H1 (cell line): ENCODE measurements at regions not wholly inside any gene's neighbourhood (a gene's known extent, or its start where the extent isn't known, plus 50 kb on each side); places are given as distances from the start of the nearest gene placed in this dataset.

ENCODE experiments used
- CTCF ChIA-PET: fragments of 300-600 bp; sonication (Branson Sonifier 250); formaldehyde crosslinking; loops from one replicate; lab custom pipeline; 2021; ENCODE audit not compliant: partially characterized antibody; lab: Charles Lee
- POLR2A ChIA-PET: fragments of 300-600 bp; sonication (Branson Sonifier 250); formaldehyde crosslinking; loops from one replicate; lab custom pipeline; 2021; ENCODE audit warnings: inconsistent platforms; ENCODE audit not compliant: partially characterized antibody; lab: Charles Lee
- DNase-seq, 2 experiments: peaks; one replicate each; pipeline versions ENCODE4 v3.0.0 to v3.0.0-alpha.2; 2010 to 2022; ENCODE audit warnings: low spot score in 2 of 2, low read depth in 1 of 2, mixed read lengths in 1 of 2
- FAIRE-seq: peaks from 2 replicates; lab custom pipeline; 2011; peaks lifted over from hg19 to GRCh38; lab: Jason Lieb, UNC
- H2AFZ ChIP-seq: 2 replicates; pipeline ENCODE4 v1.8.1; 2012; ENCODE audit warnings: low read length, inconsistent platforms
- H2AK5ac ChIP-seq: 2 replicates; pipeline ENCODE4 v1.6.1; 2013; ENCODE audit warnings: low read depth, low read length
- H2BK120ac ChIP-seq: replicated peaks from 2 replicates; pipeline ENCODE3; 2013; ENCODE audit warnings: low read depth, low read length, inconsistent platforms
- H2BK12ac ChIP-seq: 2 replicates; pipeline ENCODE4 v1.6.1; 2013; ENCODE audit warnings: low read depth, low read length
- H2BK15ac ChIP-seq: 2 replicates; pipeline ENCODE4 v1.6.1; 2013; ENCODE audit warnings: low read length
- H2BK20ac ChIP-seq: 2 replicates; pipeline ENCODE4 v1.6.1; 2013; ENCODE audit warnings: low read length
- H2BK5ac ChIP-seq: 2 replicates; pipeline ENCODE4 v1.6.1; 2013; ENCODE audit warnings: low read depth, low read length
- H3K14ac ChIP-seq: 2 replicates; pipeline ENCODE4 v1.6.1; 2013; ENCODE audit warnings: inconsistent platforms; ENCODE audit not compliant: insufficient read length
- H3K18ac ChIP-seq: 2 replicates; pipeline ENCODE4 v1.6.1; 2013; ENCODE audit warnings: low read length; ENCODE audit errors: extremely low read depth
- H3K23ac ChIP-seq: 2 replicates; pipeline ENCODE4 v1.6.1; 2013; ENCODE audit warnings: inconsistent platforms; ENCODE audit not compliant: insufficient read length
- H3K23me2 ChIP-seq: 2 replicates; pipeline ENCODE4 v1.6.1; 2013; ENCODE audit warnings: low read depth, low read length
- H3K27ac ChIP-seq: 2 replicates; pipeline ENCODE4 v1.6.1; 2011; ENCODE audit warnings: low read depth, low read length, inconsistent platforms
- H3K27me3 ChIP-seq, 4 experiments: replicated peaks in 1 of 4; 1 replicate in 1 of 4; 2 replicates in 3 of 4; pipeline versions ENCODE4 v1.6.1 to v1.8.1; 2011 to 2013; ENCODE audit warnings: low read length in 3 of 4, mild to moderate bottlenecking in 3 of 4, inconsistent platforms in 2 of 4, mixed read lengths in 2 of 4, moderate library complexity in 1 of 4; ENCODE audit not compliant: control insufficient read depth in 3 of 4, insufficient read depth in 3 of 4; ENCODE audit errors: extremely low read depth in 1 of 4
- H3K36me3 ChIP-seq, 4 experiments: 2 replicates each; pipeline versions ENCODE4 v1.6.1 to v1.8.1; 2011 to 2013; ENCODE audit warnings: mild to moderate bottlenecking in 4 of 4, low read length in 3 of 4, moderate library complexity in 2 of 4, control low read depth in 1 of 4, inconsistent platforms in 1 of 4; ENCODE audit not compliant: insufficient read depth in 4 of 4, control insufficient read depth in 2 of 4
- H3K4ac ChIP-seq: replicated peaks from 2 replicates; pipeline ENCODE3; 2013; ENCODE audit warnings: low read length, low read depth, mixed read lengths, inconsistent platforms; ENCODE audit not compliant: insufficient read length
- H3K4me1 ChIP-seq, 4 experiments: replicated peaks in 1 of 4; 1 replicate in 1 of 4; 2 replicates in 3 of 4; pipeline versions ENCODE4 v1.6.1 to v1.8.1; 2011 to 2013; ENCODE audit warnings: low read length in 3 of 4, inconsistent platforms in 2 of 4, mixed read lengths in 1 of 4; ENCODE audit not compliant: insufficient read depth in 4 of 4, control insufficient read depth in 3 of 4
- H3K4me2 ChIP-seq, 2 experiments: 2 replicates each; pipeline versions ENCODE4 v1.6.1 to v1.8.1; 2011 to 2013; ENCODE audit warnings: low read depth in 2 of 2, low read length in 2 of 2, control low read depth in 1 of 2, inconsistent platforms in 1 of 2, mild to moderate bottlenecking in 1 of 2; ENCODE audit not compliant: insufficient read depth in 1 of 2
- H3K4me3 ChIP-seq, 4 experiments: fragments of 200-600, 300-600 bp in 1 of 4; sonication (generic), shearing (Covaris generic), sonication (Bioruptor Twin) in 1 of 4; 2 replicates each; pipeline versions ENCODE4 v1.5.1 to v1.8.1; 2011 to 2016; ENCODE audit warnings: low read length in 4 of 4, low read depth in 3 of 4, control low read depth in 2 of 4, inconsistent platforms in 2 of 4, mild to moderate bottlenecking in 2 of 4, mixed read lengths in 1 of 4, moderate library complexity in 1 of 4; ENCODE audit not compliant: insufficient read depth in 2 of 4; ENCODE audit errors: extremely low read depth in 1 of 4
- H3K56ac ChIP-seq: replicated peaks from 2 replicates; pipeline ENCODE3; 2013; ENCODE audit warnings: low read depth, mild to moderate bottlenecking, mixed read lengths, low read length, inconsistent platforms; ENCODE audit not compliant: insufficient read length
- H3K79me1 ChIP-seq: 2 replicates; pipeline ENCODE4 v1.6.1; 2013; ENCODE audit warnings: low read depth, low read length, control low read depth
- H3K79me2 ChIP-seq, 2 experiments: 2 replicates each; pipeline versions ENCODE4 v1.6.1 to v1.8.1; 2012 to 2013; ENCODE audit warnings: low read length in 2 of 2, mild to moderate bottlenecking in 2 of 2, inconsistent platforms in 1 of 2; ENCODE audit not compliant: insufficient read depth in 2 of 2, control insufficient read depth in 1 of 2
- H3K9ac ChIP-seq, 4 experiments: replicated peaks in 1 of 4; 1 replicate in 1 of 4; 2 replicates in 3 of 4; pipeline versions ENCODE4 v1.6.1 to v1.8.1; 2011 to 2013; ENCODE audit warnings: low read depth in 3 of 4, low read length in 3 of 4, control low read depth in 2 of 4, mild to moderate bottlenecking in 2 of 4, moderate library complexity in 2 of 4, inconsistent platforms in 1 of 4; ENCODE audit errors: extremely low read depth in 1 of 4
- H3K9me3 ChIP-seq, 2 experiments: 2 replicates each; pipeline versions ENCODE4 v1.6.1 to v1.8.1; 2012 to 2013; ENCODE audit warnings: mild to moderate bottlenecking in 2 of 2, moderate library complexity in 2 of 2, control low read depth in 1 of 2, inconsistent platforms in 1 of 2, low read depth in 1 of 2, low read length in 1 of 2, mixed read lengths in 1 of 2; ENCODE audit not compliant: insufficient read depth in 2 of 2
- H4K20me1 ChIP-seq, 2 experiments: replicated peaks in 1 of 2; 2 replicates each; pipeline versions ENCODE3 to v1.8.1; 2011 to 2013; ENCODE audit warnings: inconsistent platforms in 2 of 2, low read length in 2 of 2, mild to moderate bottlenecking in 1 of 2; ENCODE audit not compliant: insufficient read depth in 2 of 2, control insufficient read depth in 1 of 2
- H4K5ac ChIP-seq: 2 replicates; pipeline ENCODE4 v1.6.1; 2013; ENCODE audit warnings: low read length, low read depth, mixed read lengths, inconsistent platforms; ENCODE audit not compliant: insufficient read length
- H4K8ac ChIP-seq: 2 replicates; pipeline ENCODE4 v1.8.0; 2013; ENCODE audit warnings: mild to moderate bottlenecking, moderate library complexity, low read length, inconsistent platforms; ENCODE audit not compliant: insufficient read depth; ENCODE audit errors: extremely low read depth
- H4K91ac ChIP-seq: replicated peaks from 2 replicates; pipeline ENCODE3; 2013; ENCODE audit warnings: low read length, mixed read lengths, inconsistent platforms; ENCODE audit not compliant: insufficient read length
- BCL11A ChIP-seq, 2 experiments: IDR thresholded peaks; one replicate each; pipeline ENCODE4 v1.6.1; 2011; ENCODE audit warnings: low read depth in 2 of 2, low read length in 2 of 2, mild to moderate bottlenecking in 2 of 2
- CHD1 ChIP-seq: IDR thresholded peaks from 2 replicates; pipeline ENCODE4 v1.6.1; 2012; ENCODE audit warnings: low read depth, low read length, improper control_type of control experiment
- E2F6 ChIP-seq: IDR thresholded peaks from 2 replicates; pipeline ENCODE4 v1.6.1; 2012; ENCODE audit warnings: inconsistent platforms
- FOSL1 ChIP-seq: IDR thresholded peaks from 2 replicates; pipeline ENCODE4 v1.6.1; 2011; ENCODE audit warnings: mild to moderate bottlenecking, low read depth, low read length, moderate library complexity; ENCODE audit not compliant: insufficient read depth
- JUND ChIP-seq: IDR thresholded peaks from 2 replicates; pipeline ENCODE4 v1.6.1; 2011; ENCODE audit warnings: mild to moderate bottlenecking, improper control_type of control experiment, low read length
- KDM4A ChIP-seq: IDR thresholded peaks from one replicate; pipeline ENCODE4 v1.7.1; 2012; ENCODE audit warnings: low read depth, mild to moderate bottlenecking, moderate library complexity, low read length, inconsistent platforms; ENCODE audit not compliant: severe bottlenecking
- MAFK ChIP-seq: IDR thresholded peaks from 2 replicates; pipeline ENCODE4 v1.6.1; 2012; ENCODE audit warnings: low read depth, mild to moderate bottlenecking, improper control_type of control experiment, low read length
- NRF1 ChIP-seq: IDR thresholded peaks from 2 replicates; pipeline ENCODE4 v1.6.1; 2011; ENCODE audit warnings: mild to moderate bottlenecking, low read depth, low read length, improper control_type of control experiment
- PHF8 ChIP-seq: fragments of 200-600 bp; sonication (generic); conservative IDR thresholded peaks from 2 replicates; pipeline ENCODE4 v1.7.1; 2012; ENCODE audit warnings: low read depth, mild to moderate bottlenecking, inconsistent platforms, low read length, moderate library complexity
- POLR2A ChIP-seq, 2 experiments: IDR thresholded peaks; 1 replicate in 1 of 2; 2 replicates in 1 of 2; pipeline ENCODE4 v1.6.1; 2011; ENCODE audit warnings: low read depth in 2 of 2, low read length in 2 of 2, mild to moderate bottlenecking in 2 of 2; ENCODE audit errors: control extremely low read depth in 1 of 2
- SIX5 ChIP-seq: IDR thresholded peaks from 2 replicates; pipeline ENCODE4 v1.6.1; 2011; ENCODE audit warnings: mild to moderate bottlenecking, low read depth, low read length
- SP2 ChIP-seq: IDR thresholded peaks from 2 replicates; pipeline ENCODE4 v1.6.1; 2012; ENCODE audit warnings: mild to moderate bottlenecking, low read length, inconsistent platforms
- SUZ12 ChIP-seq: fragments of 200-600 bp; sonication (generic); IDR thresholded peaks from 2 replicates; pipeline ENCODE4 v1.6.1; 2012; ENCODE audit warnings: mild to moderate bottlenecking, inconsistent platforms, low read length, moderate library complexity, mixed read lengths
- TCF12 ChIP-seq: IDR thresholded peaks from 2 replicates; pipeline ENCODE4 v1.6.1; 2011; ENCODE audit warnings: low read depth, mild to moderate bottlenecking, low read length
- WGBS, 2 experiments: shearing (Covaris generic) in 1 of 2; methylation state at CpG; one replicate each; pipeline versions ENCODE4 v1.1.6 to v1.1.7; 2013 to 2015; ENCODE audit warnings: low lambda C conversion rate in 2 of 2, mixed read lengths in 2 of 2, inconsistent platforms in 1 of 2, low coverage in 1 of 2, missing lambda C conversion rate in 1 of 2; ENCODE audit not compliant: insufficient replicate concordance in 2 of 2, insufficient coverage in 1 of 2, insufficient read length in 1 of 2; ENCODE audit errors: extremely low coverage in 1 of 2, missing lambda C conversion rate in 1 of 2; 5-methylcytosine and 5-hydroxymethylcytosine counted together

GRCh38 chr2:156763174-156763573 is 327.0 kb downstream of the GPD2 start (continued):
- no peak for TF ChIP-seq MAFK

- POLR2A ChIA-PET: no interaction called here
- Histone ChIP-seq H3K9ac (no peak overlapping the region), H3K4me3 (no peak overlapping the region), H3K56ac (no peak overlapping the region), H4K8ac (no peak overlapping the region), H3K23ac (no peak overlapping the region), H3K23me2 (no peaks in the 10 kb centered on the region), H3K36me3 (no peaks in the 10 kb centered on the region), H2BK15ac (no peak overlapping the region), H2BK20ac (no peak overlapping the region), H3K27ac (no peak overlapping the region), H4K5ac (no peak overlapping the region), H3K27me3 (no peaks in the 10 kb centered on the region), H3K79me2 (no peaks in the 10 kb centered on the region), H2BK12ac (no peak overlapping the region), H3K9me3 (0 out of 4 replicates have a peak, but pooled peaks cover 0 to 2% of the 10 kb centered on the region in 2 experiments), H2AFZ (no peak overlapping the region), H4K20me1 (no peaks in the 10 kb centered on the region), H2BK5ac (no peak overlapping the region), H3K14ac (no peak overlapping the region), H4K91ac (no peak overlapping the region), H3K4ac (no peak overlapping the region), H3K4me2 (no peak overlapping the region), H3K79me1 (no peaks in the 10 kb centered on the region), H2AK5ac (no peak overlapping the region), H2BK120ac (no peak overlapping the region), H3K4me1 (no peaks in the 10 kb centered on the region), H3K18ac (no peak overlapping the region)
- 83% methylated on average over 2 of the region's 2 CpGs; no CpG with 5 or more reads in 1 of the 2 experiments for WGBS, 2 experiments
- CTCF ChIA-PET: no interaction called here
- FAIRE-seq (no peak), DNase-seq (no peak)
- TF ChIP-seq BCL11A (IDR thresholded peaks at IDR 0.05; ENCODE audit: low read depth in 2 of 2, low read length in 2 of 2) (no peak), SIX5 (no peak), FOSL1 (no peak), KDM4A (no peak), E2F6 (no peak), POLR2A (IDR thresholded peaks at IDR 0.05; ENCODE audit: control extremely low read depth in 1 of 2, low read depth in 2 of 2, low read length in 2 of 2) (no peak), JUND (no peak), NRF1 (no peak), SUZ12 (no peak), TCF12 (no peak), CHD1 (no peak), SP2 (no peak), PHF8 (no peak)
Observed at GRCh38 chr2:156765043-156765442, 328.9 kb downstream of the GPD2 start.
